Astrocyte (in vitro differentiated cells and primary cell): ENCODE measurements at regions not wholly inside any gene's neighbourhood (a gene's known extent, or its start where the extent isn't known, plus 50 kb on each side); places are given as distances from the start of the nearest gene placed in this dataset.

Source experiments
- DNase-seq: peaks from one replicate; pipeline ENCODE4 v3.0.0-alpha.2; 2010; ENCODE audit warnings: low read depth
- FAIRE-seq: peaks from 2 replicates; lab custom pipeline; 2011; peaks lifted over from hg19 to GRCh38; lab: Jason Lieb, UNC
- H2AFZ ChIP-seq: 2 replicates; pipeline ENCODE4 v1.6.0; 2012; ENCODE audit warnings: low read depth, low read length, inconsistent platforms
- H3K27ac ChIP-seq: 2 replicates; pipeline ENCODE4 v1.5.1; 2011; ENCODE audit warnings: low read depth, low read length, inconsistent platforms
- H3K27me3 ChIP-seq: 2 replicates; pipeline ENCODE4 v1.6.0; 2011; ENCODE audit warnings: low read length, inconsistent platforms; ENCODE audit not compliant: insufficient read depth
- H3K36me3 ChIP-seq: 2 replicates; pipeline ENCODE4 v1.5.1; 2011; ENCODE audit warnings: low read length, inconsistent platforms; ENCODE audit not compliant: insufficient read depth
- H3K4me1 ChIP-seq: 2 replicates; pipeline ENCODE4 v1.5.1; 2011; ENCODE audit warnings: low read length, inconsistent platforms; ENCODE audit not compliant: insufficient read depth
- H3K4me2 ChIP-seq: 2 replicates; pipeline ENCODE4 v1.6.0; 2012; ENCODE audit warnings: low read length, inconsistent platforms
- H3K4me3 ChIP-seq: 2 replicates; pipeline ENCODE4 v1.5.1; 2011; ENCODE audit warnings: low read depth, mild to moderate bottlenecking, low read length, inconsistent platforms; ENCODE audit not compliant: insufficient read depth
- H3K79me2 ChIP-seq: 2 replicates; pipeline ENCODE4 v1.6.0; 2012; ENCODE audit warnings: mild to moderate bottlenecking, low read length, inconsistent platforms; ENCODE audit not compliant: insufficient read depth
- H3K9ac ChIP-seq: 2 replicates; pipeline ENCODE4 v1.6.0; 2012; ENCODE audit warnings: mild to moderate bottlenecking, low read length, inconsistent platforms
- H3K9me3 ChIP-seq: 2 replicates; pipeline ENCODE4 v1.5.1; 2012; ENCODE audit warnings: low read depth, mild to moderate bottlenecking, low read length, inconsistent platforms; ENCODE audit not compliant: insufficient read depth
- H4K20me1 ChIP-seq: 2 replicates; pipeline ENCODE4 v1.6.0; 2012; ENCODE audit warnings: low read length, inconsistent platforms; ENCODE audit not compliant: insufficient read depth
- H3K27ac Mint-ChIP-seq: one replicate; pipeline ENCODE4 v1.8.0; 2021; ENCODE audit warnings: mild to moderate bottlenecking, mixed read lengths; ENCODE audit not compliant: unreplicated experiment
- H3K27me3 Mint-ChIP-seq: one replicate; pipeline ENCODE4 v1.8.0; 2021; ENCODE audit warnings: low read depth, mixed read lengths; ENCODE audit not compliant: unreplicated experiment
- H3K36me3 Mint-ChIP-seq: one replicate; pipeline ENCODE4 v1.8.0; 2021; ENCODE audit warnings: low read depth, mixed read lengths; ENCODE audit not compliant: unreplicated experiment
- H3K4me1 Mint-ChIP-seq: one replicate; pipeline ENCODE4 v1.8.0; 2021; ENCODE audit warnings: low read depth, mixed read lengths; ENCODE audit not compliant: unreplicated experiment
- H3K4me3 Mint-ChIP-seq: one replicate; pipeline ENCODE4 v1.8.0; 2021; ENCODE audit warnings: mild to moderate bottlenecking, moderate library complexity, mixed read lengths; ENCODE audit not compliant: unreplicated experiment
- H3K9me3 Mint-ChIP-seq: one replicate; pipeline ENCODE4 v1.8.0; 2021; ENCODE audit warnings: mild to moderate bottlenecking, mixed read lengths; ENCODE audit not compliant: unreplicated experiment
- EZH2 ChIP-seq: IDR thresholded peaks from 2 replicates; pipeline ENCODE4 v1.6.1; 2012; ENCODE audit warnings: mild to moderate bottlenecking, low read length, inconsistent platforms; ENCODE audit not compliant: insufficient read depth
- TF ChIP-seq, protein P1 (sequence below): IDR thresholded peaks from 2 replicates; pipeline ENCODE4 v1.5.1; 2011; ENCODE audit warnings: low read depth, mild to moderate bottlenecking, inconsistent platforms, low read length, moderate library complexity; ENCODE audit not compliant: insufficient read depth

DNA sequence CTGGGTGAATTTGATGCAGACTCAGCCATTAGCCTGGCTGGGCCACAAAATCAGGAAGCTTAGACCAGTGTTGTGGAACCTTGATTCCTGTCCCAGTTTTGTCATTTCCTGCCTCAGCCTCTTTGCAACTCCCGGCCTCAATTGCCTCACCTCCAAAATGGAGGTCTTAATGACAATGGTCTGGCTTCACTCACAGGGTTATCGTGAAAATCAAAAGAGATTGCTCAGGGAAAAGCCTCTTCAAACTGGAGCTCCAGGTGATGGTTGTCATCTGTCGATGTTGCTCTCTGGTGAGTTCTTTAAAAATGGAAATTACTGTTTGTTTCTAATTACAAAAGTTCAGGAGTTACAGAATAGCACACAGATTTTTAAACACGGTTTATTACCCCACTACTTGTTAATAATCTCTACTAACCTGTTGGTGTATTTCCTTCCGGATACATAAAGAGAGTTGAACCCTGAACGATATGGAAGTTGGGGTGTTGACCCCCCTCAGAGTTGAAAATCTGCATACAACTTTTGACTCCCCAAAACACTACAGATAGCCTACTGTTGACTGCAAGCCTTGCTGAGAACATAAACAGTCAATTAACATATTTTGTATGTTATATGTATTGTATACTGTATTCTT, 109.9 kb upstream of the CPEB4 start:
- peaks cover 13% of the 10 kb centered on the region for H3K4me1 ChIP-seq
- Mint-ChIP-seq H3K27me3 (peaks cover 21% of the 10 kb centered on the region), H3K36me3 (no peaks in the 10 kb centered on the region), H3K27ac (no peak overlapping the region), H3K4me1 (peaks cover 12% of the 10 kb centered on the region), H3K9me3 (no peaks in the 10 kb centered on the region), H3K4me3 (no peak overlapping the region)
- no peak for TF ChIP-seq EZH2
- TF ChIP-seq, protein P1, sequence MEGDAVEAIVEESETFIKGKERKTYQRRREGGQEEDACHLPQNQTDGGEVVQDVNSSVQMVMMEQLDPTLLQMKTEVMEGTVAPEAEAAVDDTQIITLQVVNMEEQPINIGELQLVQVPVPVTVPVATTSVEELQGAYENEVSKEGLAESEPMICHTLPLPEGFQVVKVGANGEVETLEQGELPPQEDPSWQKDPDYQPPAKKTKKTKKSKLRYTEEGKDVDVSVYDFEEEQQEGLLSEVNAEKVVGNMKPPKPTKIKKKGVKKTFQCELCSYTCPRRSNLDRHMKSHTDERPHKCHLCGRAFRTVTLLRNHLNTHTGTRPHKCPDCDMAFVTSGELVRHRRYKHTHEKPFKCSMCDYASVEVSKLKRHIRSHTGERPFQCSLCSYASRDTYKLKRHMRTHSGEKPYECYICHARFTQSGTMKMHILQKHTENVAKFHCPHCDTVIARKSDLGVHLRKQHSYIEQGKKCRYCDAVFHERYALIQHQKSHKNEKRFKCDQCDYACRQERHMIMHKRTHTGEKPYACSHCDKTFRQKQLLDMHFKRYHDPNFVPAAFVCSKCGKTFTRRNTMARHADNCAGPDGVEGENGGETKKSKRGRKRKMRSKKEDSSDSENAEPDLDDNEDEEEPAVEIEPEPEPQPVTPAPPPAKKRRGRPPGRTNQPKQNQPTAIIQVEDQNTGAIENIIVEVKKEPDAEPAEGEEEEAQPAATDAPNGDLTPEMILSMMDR: no peak
- H3K4me3 ChIP-seq: no peak overlapping the region
- DNase-seq: no peak
- H3K27ac ChIP-seq: no peak overlapping the region
- no peaks in the 10 kb centered on the region for H3K9me3 ChIP-seq
- no peak overlapping the region for H3K9ac ChIP-seq
- H3K27me3 ChIP-seq: no peaks in the 10 kb centered on the region
- no peak overlapping the region for H2AFZ ChIP-seq
- H3K4me2 ChIP-seq: no peak overlapping the region
- no peaks in the 10 kb centered on the region for H4K20me1 ChIP-seq
- no peaks in the 10 kb centered on the region for H3K36me3 ChIP-seq
- H3K79me2 ChIP-seq: no peaks in the 10 kb centered on the region
- FAIRE-seq: no peak

DNA sequence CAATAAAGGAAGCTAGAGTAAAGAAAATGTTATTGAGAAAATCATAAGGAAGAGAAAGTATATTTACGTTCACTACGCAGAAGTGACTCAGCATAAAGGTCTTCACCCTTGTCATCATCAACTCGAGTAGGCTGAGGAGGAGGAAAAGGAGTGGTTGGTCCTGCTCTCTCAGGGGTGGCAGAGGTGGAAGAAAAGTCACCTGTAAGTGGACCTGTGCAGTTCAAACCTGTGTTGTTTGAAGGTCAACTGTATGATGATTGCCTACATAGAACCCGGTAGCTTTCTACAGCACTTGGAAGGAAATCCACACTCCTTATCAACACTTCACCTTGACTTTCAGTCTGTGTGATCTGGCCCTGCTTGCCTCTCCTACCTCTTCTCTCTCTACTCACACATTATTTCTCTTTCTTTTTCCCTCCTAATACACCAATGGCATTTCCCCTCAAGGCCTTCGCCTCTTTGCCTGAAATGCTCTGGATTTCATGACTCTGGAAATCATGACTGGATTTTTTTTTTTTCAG, 109.3 kb upstream of the CPEB4 start:
- no peaks in the 10 kb centered on the region for H3K9me3 Mint-ChIP-seq
- no peak overlapping the region for H3K27ac ChIP-seq
- H3K4me1 Mint-ChIP-seq: peaks cover 12% of the 10 kb centered on the region
- no peaks in the 10 kb centered on the region for H3K27me3 ChIP-seq
- TF ChIP-seq, protein P1: no peak
- no peak for TF ChIP-seq EZH2
- peaks cover 13% of the 10 kb centered on the region for H3K4me1 ChIP-seq
- H2AFZ ChIP-seq: no peak overlapping the region
- no peak overlapping the region for H3K9ac ChIP-seq
- no peak for FAIRE-seq
- no peaks in the 10 kb centered on the region for H4K20me1 ChIP-seq
- H3K36me3 Mint-ChIP-seq: no peaks in the 10 kb centered on the region
- H3K27me3 Mint-ChIP-seq: peaks cover 21% of the 10 kb centered on the region
- no peak overlapping the region for H3K4me2 ChIP-seq
- no peak for DNase-seq
- no peak overlapping the region for H3K4me3 Mint-ChIP-seq
- no peaks in the 10 kb centered on the region for H3K9me3 ChIP-seq
- H3K4me3 ChIP-seq: no peak overlapping the region
- H3K79me2 ChIP-seq: no peaks in the 10 kb centered on the region
- H3K27ac Mint-ChIP-seq: no peak overlapping the region
- H3K36me3 ChIP-seq: no peaks in the 10 kb centered on the region
